ENCODE measurements at regions not wholly inside any gene's neighbourhood (a gene's known extent, or its start where the extent isn't known, plus 50 kb on each side); places are given as distances from the start of the nearest gene placed in this dataset.
"Not testable (repeated sequence)": the region's sequence is repeated elsewhere in the genome, so short reads cannot be mapped to it uniquely, and the experiment has no call there.

DNA sequence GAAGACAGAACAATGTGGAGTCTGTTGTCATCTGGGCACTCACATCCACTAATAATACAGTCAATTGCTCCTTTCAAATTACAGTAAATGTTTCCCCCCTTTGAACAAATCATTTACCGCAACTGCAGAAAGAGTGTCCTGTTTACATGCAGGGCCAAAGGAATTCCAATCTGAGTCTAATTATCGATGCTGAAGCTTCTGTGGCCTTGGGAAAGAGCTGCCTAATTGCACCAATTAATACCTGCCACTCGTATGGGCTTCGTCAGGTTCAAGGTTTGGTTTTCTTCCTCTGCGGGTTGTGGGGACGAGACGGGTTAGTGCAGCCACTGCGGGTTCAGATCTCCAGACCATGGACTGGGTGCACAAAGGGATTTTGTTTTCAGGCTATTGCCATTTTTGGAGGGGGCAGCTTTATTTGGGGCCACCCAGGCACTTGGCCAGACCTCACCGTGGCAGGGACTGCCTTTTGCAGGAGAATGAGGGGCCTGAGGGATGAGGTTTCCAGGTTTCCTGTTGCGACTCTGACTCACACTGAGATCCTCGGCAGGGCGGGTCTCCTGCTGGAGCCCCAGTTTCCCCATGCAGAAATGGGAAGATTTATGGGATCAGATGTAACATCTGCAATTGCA is 147.6 kb downstream of the MIAT start:
- DNase-seq (ENCODE audit: low read depth, low spot score) = no peak

DNA sequence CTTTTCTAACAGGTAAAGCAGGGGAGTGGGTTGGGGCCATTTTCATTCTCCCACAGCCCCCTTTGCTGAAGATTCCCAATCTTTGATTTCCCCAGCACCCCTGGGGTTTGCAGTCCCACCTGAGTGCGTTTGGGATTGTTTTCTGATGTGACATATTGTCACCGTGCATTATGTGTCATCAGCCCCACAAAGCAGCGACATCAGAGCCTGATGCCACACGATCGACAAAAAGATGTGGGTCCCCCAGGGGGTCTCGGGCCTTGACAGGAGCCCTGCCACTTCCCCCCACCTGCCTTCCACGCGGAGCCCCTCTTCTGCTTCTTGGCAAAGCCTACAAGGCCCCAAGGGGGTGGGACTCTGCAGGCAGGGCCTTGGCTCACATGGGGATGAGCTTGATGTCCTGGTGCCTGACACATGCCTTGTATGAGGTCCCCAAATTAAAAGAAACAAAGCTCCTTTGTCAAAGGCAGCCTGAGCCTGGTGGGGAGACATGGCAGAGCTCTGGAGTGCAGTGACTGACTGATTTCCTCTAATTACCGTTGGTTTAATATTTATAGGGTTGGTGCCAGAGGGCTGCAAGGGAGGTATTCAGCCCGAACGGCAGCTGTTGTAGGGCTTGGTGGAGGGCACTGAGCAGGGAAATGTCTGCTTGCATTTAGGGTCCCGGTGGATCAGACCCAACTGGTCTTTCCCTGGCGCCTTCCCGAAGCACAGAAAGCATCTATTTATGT is 149.2 kb downstream of the MIAT start:
- no peak for DNase-seq (ENCODE audit: low read depth, low spot score)

DNA sequence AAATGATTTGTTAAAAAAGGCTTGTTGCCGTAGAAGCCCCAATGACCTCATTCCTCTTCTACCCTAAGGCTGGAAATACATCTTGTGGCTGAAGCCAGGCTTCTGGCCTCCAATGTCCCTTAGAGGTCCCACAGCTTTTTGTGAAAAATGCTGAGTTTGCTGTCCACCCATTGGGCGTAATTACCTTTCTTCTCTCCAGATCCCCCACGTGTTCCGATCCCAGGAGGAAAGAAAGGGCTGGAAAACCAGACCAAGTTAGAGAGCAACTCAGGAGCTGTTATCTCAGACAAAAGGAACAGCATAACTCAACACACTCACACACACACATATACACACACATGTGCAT is 154.2 kb downstream of the MIAT start:
- DNase-seq (ENCODE audit: low read depth, low spot score) = no peak

- no peak for DNase-seq (ENCODE audit: low read depth, low spot score)
Observed at GRCh38 chr22:26812731-26813130, 155.3 kb downstream of the MIAT start.

GRCh38 chr22:26816726-26817125 is 159.3 kb downstream of the MIAT start:
- DNase-seq (ENCODE audit: low read depth, low spot score) = no peak

GRCh38 chr22:26817926-26818325 is 160.5 kb downstream of the MIAT start:
- DNase-seq (ENCODE audit: low read depth, low spot score) = no peak

DNA sequence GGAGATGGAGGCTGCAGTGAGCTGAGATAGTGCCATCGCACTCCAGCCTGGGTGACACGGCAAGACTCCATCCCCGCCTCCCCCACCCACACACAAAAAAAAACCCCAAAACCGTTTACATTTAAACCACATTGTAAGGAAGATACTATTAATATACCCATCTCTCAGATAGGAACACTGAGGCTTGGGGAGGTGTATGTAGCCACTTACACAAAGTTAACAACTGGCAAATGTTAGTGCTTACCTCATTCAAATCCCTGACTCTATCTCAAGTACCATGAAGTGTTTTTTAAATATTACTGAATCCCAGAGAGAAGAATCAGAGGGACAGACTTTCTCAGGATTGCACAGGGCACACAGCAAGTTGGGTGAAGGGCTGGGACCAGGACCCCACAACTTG is 164.5 kb downstream of the MIAT start:
- no peak for DNase-seq (ENCODE audit: low read depth, low spot score)

- DNase-seq (ENCODE audit: low read depth, low spot score) = no peak
Observed at GRCh38 chr22:26822313-26822712, 164.9 kb downstream of the MIAT start.

- no peak for DNase-seq (ENCODE audit: low read depth, low spot score)
Observed at GRCh38 chr22:26823966-26824365, 166.6 kb downstream of the MIAT start.

- no peak for DNase-seq (ENCODE audit: low read depth, low spot score)
Observed at GRCh38 chr22:26825960-26826935, 168.9 kb downstream of the MIAT start.

- no peak for DNase-seq (ENCODE audit: low read depth, low spot score)
Observed at GRCh38 chr22:26827611-26828010, 170.2 kb downstream of the MIAT start.

DNA sequence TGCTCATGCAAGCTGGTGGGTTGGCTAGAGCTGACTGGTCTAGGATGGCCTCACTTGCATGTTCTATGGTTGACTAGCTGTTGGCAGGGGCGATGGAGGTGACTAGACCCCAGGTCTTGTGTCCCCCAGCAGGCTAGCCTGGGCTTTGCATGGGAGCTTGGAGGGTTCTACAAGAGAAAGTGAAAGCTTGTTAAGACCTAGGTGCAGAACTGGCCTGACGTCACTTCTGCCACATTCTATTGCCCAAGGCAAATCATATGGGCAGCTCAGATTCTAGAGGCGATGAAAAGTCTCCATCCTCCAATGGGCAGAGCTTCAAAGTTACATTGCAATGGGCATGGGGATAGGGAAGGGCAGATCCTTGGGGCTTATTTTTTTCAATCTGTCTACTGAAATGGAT is 170.9 kb downstream of the MIAT start:
- DNase-seq (ENCODE audit: low read depth, low spot score) = no peak

- DNase-seq (ENCODE audit: low read depth, low spot score) = no peak
Observed at GRCh38 chr22:26830837-26831236, 173.4 kb downstream of the MIAT start.

- DNase-seq (ENCODE audit: low read depth, low spot score) = no peak
Observed at GRCh38 chr22:26835023-26835422, 177.6 kb downstream of the MIAT start.

DNA sequence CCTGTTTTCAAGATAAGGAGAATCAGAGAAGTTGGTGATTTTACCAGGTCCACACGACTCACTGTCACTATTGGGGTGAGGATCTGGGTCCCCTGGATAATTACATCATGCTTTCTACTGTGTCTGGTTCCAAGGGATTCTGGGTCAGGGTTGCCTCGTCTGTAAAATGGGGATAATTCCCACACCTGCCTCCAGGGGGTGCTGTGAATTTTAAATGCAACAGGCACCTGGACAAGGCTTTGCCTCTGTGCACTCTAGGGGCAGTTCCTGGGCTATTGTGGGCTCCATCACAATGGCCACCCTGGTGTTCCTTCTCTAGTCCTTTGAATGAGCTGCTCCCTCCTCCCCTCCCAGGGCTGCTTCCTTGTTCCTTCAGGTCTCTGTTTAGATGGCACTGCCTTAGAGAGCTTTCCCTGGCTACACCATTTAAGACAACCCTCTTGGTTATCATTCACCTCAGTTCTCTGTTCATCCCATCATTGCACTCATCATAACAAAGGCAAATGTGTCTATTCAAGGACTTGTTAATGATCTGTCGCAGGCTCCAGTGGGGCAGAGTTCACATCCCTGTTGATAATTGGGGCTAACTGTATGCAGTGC is 178.6 kb downstream of the MIAT start:
- peak; percentile 78 for DNase-seq (ENCODE audit: low read depth, low spot score)

DNA sequence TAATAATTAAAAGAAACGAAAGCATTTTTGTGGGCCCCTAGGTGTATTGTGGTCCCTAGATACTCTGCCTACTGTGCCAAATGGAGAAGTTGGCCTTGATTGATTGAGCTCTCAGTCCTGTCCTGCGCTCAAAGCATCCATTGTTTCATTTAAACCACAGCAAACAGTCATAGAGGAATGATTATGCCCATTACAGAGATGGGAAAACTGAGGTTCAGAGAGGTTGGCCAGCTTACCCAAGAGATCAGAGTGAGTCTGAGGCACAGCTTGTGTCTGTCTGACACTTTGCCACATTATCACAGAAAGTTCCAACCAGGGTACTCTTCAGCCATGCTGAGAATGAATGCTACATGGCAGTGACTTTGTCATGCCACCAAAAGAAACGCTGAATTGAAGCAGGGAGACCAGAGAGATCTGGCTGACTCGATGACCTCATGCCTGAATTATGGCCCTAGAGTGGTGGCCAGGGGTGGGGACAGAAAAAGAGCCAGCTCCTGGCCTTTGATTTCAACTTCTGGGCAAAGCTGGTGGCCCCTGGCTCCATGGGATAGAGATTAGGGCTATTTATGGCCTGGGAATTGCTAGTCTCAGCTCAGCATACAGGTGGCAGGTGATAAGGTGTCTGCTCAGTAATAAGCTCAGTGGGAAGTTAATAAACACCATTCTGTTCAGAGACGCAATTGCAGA is 180.5 kb downstream of the MIAT start:
- DNase-seq (ENCODE audit: low read depth, low spot score) = no peak

GRCh38 chr22:26838471-26838825 is 181.1 kb downstream of the MIAT start:
- DNase-seq (ENCODE audit: low read depth, low spot score) = no peak

DNA sequence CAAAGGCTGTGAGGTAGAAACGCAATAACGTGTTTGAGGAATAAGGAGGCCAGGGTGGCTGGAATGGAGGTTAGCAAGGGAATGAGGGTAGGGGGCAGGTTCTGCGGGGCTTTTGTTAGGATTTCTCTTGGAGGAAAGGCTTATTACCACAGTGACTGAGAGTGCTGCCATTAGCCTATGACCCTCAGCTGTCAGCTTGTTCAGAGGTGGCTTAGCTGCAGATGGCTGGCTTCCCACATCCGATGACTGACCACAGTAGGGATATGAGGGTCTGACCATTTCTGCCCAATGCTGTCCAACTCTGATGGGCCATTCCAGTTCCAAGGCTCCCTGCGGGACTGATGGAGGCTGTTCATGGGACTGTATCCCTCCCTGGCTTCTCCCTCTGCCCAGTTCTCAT is 181.8 kb downstream of the MIAT start:
- no peak for DNase-seq (ENCODE audit: low read depth, low spot score)

- not testable (repeated sequence) for DNase-seq (ENCODE audit: low read depth, low spot score)
Observed at GRCh38 chr22:26840770-26841169, 183.4 kb downstream of the MIAT start.

GRCh38 chr22:26842103-26842502 is 184.7 kb downstream of the MIAT start:
- DNase-seq (ENCODE audit: low read depth, low spot score) = no peak

GRCh38 chr22:26845021-26845743 is 187.8 kb downstream of the MIAT start:
- no peak for DNase-seq (ENCODE audit: low read depth, low spot score)

Measured in iPS DF 19.7 (cell line).